DMS 273 treated with DMSO at 0.1 percent for 48 hours (cell line): ENCODE measurements at regions not wholly inside any gene's neighbourhood (a gene's known extent, or its start where the extent isn't known, plus 50 kb on each side); places are given as distances from the start of the nearest gene placed in this dataset.
A peak's percentile ranks its signal among the peaks of the same experiment; 100 is the strongest.
"Not testable (repeated sequence)": the region's sequence is repeated elsewhere in the genome, so short reads cannot be mapped to it uniquely, and the experiment has no call there.

ENCODE experiments used
- DNase-seq: peaks from one replicate; lab custom pipeline; 2025; lab: John Stamatoyannopoulos, UW

DNA sequence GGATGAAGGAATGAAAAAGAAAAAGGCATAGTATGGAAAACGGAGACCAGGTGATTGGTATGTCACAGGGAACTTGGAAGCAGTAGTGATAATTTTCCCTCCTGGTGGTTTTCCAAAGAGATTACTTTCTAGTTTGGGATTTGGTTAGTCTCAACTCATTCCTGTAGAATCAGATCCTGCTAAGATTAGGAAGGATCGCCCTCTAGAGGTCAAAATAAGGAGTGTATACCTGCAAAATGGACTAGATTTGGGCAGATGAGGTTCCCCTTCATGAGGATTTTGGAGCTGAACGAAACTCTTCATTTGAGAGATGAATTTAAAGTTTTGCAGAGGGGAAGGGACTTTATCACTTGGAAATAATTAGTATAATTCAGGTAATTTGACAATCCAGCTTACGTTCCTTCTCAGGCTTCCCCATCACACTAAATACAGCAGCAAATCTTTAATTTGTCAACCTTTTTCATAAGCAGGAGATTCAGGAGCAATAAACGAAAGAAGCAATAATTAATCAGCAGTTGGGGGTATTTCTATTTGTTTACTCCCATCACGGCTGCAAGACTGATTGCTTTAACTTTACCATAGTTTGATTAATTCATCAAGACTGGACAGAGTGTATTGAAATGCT is 65.2 kb downstream of the CCDC195 start:
- DNase-seq = peak; percentile 46

DNA sequence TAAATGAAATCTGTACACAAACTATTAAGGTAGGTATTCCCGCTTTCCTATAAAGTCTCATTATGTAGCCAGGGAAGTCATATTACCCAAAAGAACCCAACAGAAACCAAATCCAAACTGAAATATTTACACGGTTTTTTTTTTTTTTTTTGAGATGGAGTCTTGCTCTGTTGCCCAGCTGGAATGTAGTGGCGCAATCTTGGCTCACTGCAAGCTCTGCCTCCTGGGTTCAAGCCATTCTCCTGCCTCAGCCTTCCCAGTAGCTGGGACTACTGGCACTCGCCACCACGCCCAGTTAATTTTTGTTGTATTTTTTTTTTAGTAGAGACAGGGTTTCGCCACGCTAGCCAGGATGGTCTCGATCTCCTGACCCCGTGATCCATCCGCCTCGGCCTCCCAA is 62.5 kb upstream of the CUL3 start:
- DNase-seq = not testable (repeated sequence)

DNA sequence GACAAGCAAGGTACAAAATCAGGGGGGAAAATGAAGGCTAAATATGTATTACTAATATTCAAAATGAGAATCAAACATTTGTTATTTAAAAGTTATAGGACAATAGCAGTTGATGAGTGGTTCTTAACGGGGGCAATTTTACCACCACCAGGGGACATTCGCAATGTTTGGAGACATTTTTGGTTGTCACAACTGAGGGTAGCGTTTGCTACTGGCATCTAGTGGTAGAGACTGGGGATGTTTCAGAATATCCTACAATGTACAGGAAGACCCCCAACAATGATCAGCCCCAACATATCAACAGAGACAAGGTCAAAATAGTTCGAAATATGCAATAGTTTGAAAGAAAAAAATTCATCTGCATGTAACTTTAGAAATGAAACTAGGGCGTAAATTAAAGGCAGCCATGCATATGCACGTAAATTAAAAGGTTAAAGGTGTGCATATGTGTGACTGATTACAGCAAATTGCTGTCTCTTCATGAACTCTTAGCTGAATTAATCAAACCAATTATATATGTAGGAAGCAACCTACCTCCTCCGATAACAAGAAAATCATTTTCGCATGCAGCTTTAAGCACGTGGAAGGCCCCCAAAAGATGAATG is 61.2 kb upstream of the CUL3 start:
- no peak for DNase-seq

DNA sequence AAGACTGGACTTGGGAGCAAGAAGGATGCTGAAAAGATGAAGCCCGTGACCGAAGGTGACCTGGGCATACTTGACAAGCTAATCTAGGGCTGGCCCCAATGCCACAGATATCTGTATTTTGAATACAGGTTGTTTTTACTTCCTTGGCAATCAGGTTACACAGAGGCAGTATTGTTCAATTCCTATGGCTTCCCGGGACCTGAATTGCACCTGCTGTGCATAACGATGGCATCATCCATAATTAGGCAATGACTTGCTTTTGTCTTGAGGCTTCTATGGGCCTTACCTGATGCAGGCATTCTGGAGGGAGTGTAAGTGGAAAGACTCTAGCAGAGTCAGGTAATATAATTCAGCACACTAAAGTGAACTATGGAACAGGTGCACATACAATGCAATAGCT is 60.6 kb upstream of the CUL3 start:
- no peak for DNase-seq

DNA sequence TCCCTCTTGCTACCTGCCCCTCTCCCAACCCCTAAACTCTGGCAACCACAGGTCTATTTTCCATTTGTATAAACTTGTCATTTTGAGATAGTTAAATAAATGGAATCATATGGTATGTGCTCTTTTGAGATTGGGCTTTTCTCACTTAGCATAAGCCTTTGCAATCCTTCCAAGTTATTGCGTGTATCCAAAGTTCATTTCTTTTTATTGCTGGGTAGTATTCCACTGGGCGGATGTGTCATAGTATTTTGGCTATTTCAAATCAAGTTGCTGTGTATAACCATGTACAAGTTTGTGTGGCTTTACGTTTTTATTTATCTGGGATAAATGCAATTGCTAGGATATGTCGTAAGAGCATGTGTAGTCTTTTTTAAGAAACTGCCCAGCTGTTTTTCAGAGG is 55.5 kb upstream of the CUL3 start:
- DNase-seq = no peak

DNA sequence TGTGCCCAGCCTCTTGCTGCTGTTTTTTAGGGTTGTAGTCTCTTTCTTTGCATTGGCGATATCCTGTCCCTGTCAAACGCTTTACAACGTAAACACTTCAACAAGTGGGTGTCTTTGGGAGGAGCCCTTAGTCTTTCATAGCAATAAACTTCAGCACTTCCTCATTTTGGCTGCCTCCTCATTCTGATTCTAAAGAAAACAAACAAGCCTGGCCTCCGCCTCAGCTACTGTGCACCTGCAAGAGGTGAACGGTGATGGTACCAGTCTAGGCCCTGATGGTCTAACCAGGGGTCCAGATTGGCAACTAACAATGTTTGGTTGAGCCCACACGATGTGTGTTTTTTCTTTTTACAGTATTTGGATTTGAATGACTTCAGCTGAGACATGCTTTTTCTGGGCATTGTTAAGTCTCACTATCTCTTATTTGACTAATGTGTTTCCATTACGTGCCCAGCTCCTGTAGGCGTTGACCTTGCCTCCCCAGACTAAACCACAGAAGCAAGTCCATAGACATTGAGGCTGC is 53.2 kb upstream of the CUL3 start:
- DNase-seq = no peak
